ENCODE measurements at regions not wholly inside any gene's neighbourhood (a gene's known extent, or its start where the extent isn't known, plus 50 kb on each side); places are given as distances from the start of the nearest gene placed in this dataset.
A peak's percentile ranks its signal among the peaks of the same experiment; 100 is the strongest.
"Not testable (repeated sequence)": the region's sequence is repeated elsewhere in the genome, so short reads cannot be mapped to it uniquely, and the experiment has no call there.

DNA sequence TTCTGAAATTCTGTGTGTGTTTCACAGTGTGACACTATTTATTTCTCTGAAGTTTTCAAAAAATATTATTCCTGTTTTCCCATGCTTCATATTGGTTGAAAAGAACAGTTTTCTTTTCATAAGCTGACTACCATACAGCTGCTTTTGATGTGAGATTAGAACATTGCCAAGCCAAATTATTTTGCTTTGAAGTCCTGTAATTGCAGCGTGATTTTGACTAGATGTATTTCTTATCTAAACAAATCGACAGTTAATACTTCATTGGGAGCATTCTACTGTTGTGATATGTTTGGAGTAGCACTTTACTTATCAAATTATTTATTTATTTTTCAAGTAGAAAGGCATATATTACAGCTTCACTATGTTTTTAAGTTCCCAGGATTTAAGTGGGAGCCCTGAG, 132.0 kb downstream of the DACT1 start:
- peaks cover 52 to 66% of the 10 kb centered on the region in 2 donors for H3K4me1 ChIP-seq (replicated peaks in 1 of 2)

DNA sequence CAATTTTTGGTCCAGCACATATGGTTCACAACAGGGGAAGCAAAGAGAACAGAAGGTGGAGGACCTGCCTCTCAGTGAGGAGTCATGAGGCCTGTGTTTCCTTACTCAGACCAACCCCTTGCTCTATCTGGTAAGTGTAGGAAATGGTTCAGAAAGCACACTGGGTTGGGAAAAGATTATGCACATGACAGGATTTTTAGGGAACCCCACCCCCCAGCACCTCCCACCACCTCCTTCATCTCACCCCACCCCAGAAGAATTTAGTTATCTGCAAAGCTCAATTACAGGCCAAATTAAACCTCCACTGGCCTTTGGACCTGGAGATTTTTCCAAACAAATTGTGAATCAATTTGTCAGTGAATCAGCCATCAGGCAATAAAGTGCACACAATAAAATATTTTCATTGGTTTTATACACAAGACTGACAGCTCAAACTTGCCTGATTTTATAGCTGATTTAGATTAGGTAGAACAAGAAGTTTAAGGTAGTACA, 132.8 kb downstream of the DACT1 start:
- H3K4me3 ChIP-seq, result no peak overlapping the region
- in situ Hi-C loops (cut with MboI; ENCODE audit: low pct_unique_long_range_greater_than_20kb in 2 of 9, low sequenced_read_pairs in 9 of 9, unreplicated experiment in 9 of 9), result no loop called here
- ATAC-seq (replicated peaks in 6 of 8), result peak in 2 of 8 experiments; percentile 34 to 60
- H3K27ac ChIP-seq, result no peak overlapping the region
- peaks cover 45 to 59% of the 10 kb centered on the region in 2 donors for H3K4me1 ChIP-seq (replicated peaks in 1 of 2)

More for the DNA sequence above, 132.0 kb downstream of the DACT1 start:
- in situ Hi-C loops (cut with MboI; ENCODE audit: low pct_unique_long_range_greater_than_20kb in 2 of 9, low sequenced_read_pairs in 9 of 9, unreplicated experiment in 9 of 9), result no loop called here
- 0 to 83% (median 49%) methylated on average over 1 to 2 of the region's 2 CpGs for WGBS, 10 experiments
- Histone ChIP-seq H3K4me3 (no peak overlapping the region), H3K27ac (no peak overlapping the region)
- ATAC-seq (replicated peaks in 6 of 8), result no peak

- no peak for ATAC-seq (replicated peaks in 6 of 8)
- WGBS, 10 experiments, result 47 to 95% (median 70%) methylated on average over 2 to 6 of the region's 6 CpGs; no CpG with 5 or more reads in 1 of the 10 experiments
- Histone ChIP-seq H3K4me1 (replicated peaks in 1 of 2) (peaks cover 40 to 54% of the 10 kb centered on the region in 2 donors), H3K27ac (no peak overlapping the region), H3K4me3 (no peak overlapping the region)
- in situ Hi-C loops (cut with MboI; ENCODE audit: low pct_unique_long_range_greater_than_20kb in 2 of 9, low sequenced_read_pairs in 9 of 9, unreplicated experiment in 9 of 9), result no loop called here
Measured at GRCh38 chr14:58771016-58771415, 133.3 kb downstream of the DACT1 start.

DNA sequence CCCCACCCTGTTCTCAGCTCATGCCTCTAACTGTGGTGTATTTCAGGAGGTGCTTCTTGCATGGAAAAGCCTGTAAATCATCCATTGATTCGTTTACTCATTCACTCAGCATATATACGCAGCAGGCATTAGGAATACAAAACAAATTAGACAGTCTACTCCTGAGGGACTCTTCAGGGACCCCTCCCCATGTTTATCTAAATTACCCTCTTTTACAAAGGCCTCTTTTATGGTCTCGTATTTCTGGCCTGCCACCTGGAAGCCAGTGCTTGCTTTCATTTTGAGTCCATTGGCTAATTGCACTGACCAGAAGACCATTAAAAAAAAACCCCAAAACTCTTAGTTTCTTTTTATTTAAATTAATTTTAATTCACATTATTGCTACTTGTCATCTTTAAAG, 134.4 kb downstream of the DACT1 start:
- Histone ChIP-seq H3K4me3 (no peak overlapping the region), H3K4me1 (replicated peaks in 1 of 2) (peaks cover 41 to 50% of the 10 kb centered on the region in 2 donors), H3K27ac (no peak overlapping the region)
- peak in 2 of 8 experiments; percentile 19 to 41 for ATAC-seq (replicated peaks in 6 of 8)
- in situ Hi-C loops (cut with MboI; ENCODE audit: low pct_unique_long_range_greater_than_20kb in 2 of 9, low sequenced_read_pairs in 9 of 9, unreplicated experiment in 9 of 9), result no loop called here
- whole genome bisulfite sequencing, 10 experiments, result 0 to 100% (median 50%) methylated on average over 1 to 3 of the region's 3 CpGs; no CpG with 5 or more reads in 1 of the 10 experiments

DNA sequence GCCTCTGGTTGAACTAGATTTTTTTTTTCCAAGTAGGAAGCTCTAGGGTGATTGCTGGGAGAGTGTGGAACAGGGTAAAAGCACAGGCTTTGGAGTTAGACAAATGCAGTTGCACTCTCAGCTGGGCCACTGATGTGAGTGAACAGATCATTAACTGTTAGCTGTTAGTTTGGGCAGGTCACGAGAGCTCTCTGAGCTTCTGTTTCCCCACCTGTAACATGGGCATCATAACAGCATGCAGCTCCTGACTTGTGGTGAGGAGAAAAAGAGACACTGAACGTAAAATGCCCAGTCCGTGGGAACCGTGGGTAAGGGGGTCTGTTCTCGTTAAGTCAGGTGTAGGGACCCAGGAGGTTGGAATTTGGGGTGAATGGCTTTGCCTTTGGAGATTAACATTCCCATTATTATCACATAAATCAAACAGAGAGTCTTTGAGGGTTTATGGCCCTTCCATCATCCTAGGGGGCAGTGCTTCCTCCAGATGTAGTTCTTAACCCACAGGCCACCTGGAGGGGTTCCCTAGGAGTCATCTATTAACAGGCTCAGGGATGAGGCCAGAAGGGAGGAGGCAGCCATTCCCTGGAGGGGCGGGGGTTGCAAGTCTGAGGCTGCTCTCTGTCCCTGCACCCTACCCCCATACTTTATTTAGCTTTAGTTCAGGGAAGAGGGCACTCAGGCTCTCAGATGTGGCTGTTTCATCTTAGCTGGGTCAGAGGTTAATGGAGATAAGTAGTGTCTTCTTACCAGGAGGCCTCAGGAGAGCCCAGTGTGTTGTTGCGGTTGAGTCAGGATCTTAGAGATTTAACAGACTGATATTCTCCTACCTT, 135.2 kb downstream of the DACT1 start:
- peak in 5 of 8 experiments; percentile 31 to 74 (median 61) for ATAC-seq (replicated peaks in 6 of 8)
- no peak overlapping the region for H3K4me3 ChIP-seq
- in situ Hi-C loops (cut with MboI; ENCODE audit: low pct_unique_long_range_greater_than_20kb in 2 of 9, low sequenced_read_pairs in 9 of 9, unreplicated experiment in 9 of 9), result no loop called here
- no peak overlapping the region for H3K27ac ChIP-seq
- 19 to 100% (median 42%) methylated on average over 1 to 7 of the region's 7 CpGs; no CpG with 5 or more reads in 4 of the 10 experiments for WGBS, 10 experiments
- H3K4me1 ChIP-seq (replicated peaks in 1 of 2), result peaks cover 49 to 57% of the 10 kb centered on the region in 2 donors

GRCh38 chr14:58774531-58774930, 136.8 kb downstream of the DACT1 start:
- peaks cover 42 to 46% of the 10 kb centered on the region in 2 donors for H3K4me1 ChIP-seq (replicated peaks in 1 of 2)
- no peak for ATAC-seq (replicated peaks in 6 of 8)
- no peak overlapping the region for H3K4me3 ChIP-seq
- 0 to 100% (median 100%) methylated on average over 1 of the region's 1 CpG; no CpG with 5 or more reads in 5 of the 10 experiments for WGBS, 10 experiments
- in situ Hi-C loops (cut with MboI; ENCODE audit: low pct_unique_long_range_greater_than_20kb in 2 of 9, low sequenced_read_pairs in 9 of 9, unreplicated experiment in 9 of 9), result no loop called here
- H3K27ac ChIP-seq, result no peak overlapping the region

GRCh38 chr14:58775130-58775529, 137.4 kb downstream of the DACT1 start:
- in situ Hi-C loops (cut with MboI; ENCODE audit: low pct_unique_long_range_greater_than_20kb in 2 of 9, low sequenced_read_pairs in 9 of 9, unreplicated experiment in 9 of 9); H3K27ac ChIP-seq; H3K4me3 ChIP-seq; ATAC-seq (replicated peaks in 6 of 8): not testable (repeated sequence)
- peaks cover 39 to 40% of the 10 kb centered on the region in 2 donors for H3K4me1 ChIP-seq (replicated peaks in 1 of 2)
- WGBS, 10 experiments, result 0 to 96% (median 80%) methylated on average over 1 to 4 of the region's 4 CpGs; no CpG with 5 or more reads in 5 of the 10 experiments

DNA sequence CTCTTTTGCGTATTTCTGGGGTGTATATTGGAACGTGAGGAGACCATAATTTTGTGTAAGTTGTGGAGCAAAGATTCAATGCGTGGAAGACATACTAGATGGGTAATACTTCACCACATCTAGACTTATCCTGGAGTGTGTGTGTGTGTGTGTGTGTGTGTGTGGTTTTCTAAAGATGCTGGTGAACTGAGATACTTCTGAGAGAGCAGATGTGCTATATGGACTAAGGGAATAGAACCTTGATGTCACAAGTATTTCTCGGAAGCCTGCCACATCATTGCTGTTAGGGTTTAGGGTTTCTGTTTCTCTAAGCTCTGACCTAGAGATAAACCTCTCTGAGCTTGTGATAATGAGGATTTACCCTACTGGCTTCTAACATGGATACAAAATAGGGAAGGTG, 138.8 kb downstream of the DACT1 start:
- in situ Hi-C loops (cut with MboI; ENCODE audit: low pct_unique_long_range_greater_than_20kb in 2 of 9, low sequenced_read_pairs in 9 of 9, unreplicated experiment in 9 of 9), result no loop called here
- Histone ChIP-seq H3K4me3 (no peak overlapping the region), H3K4me1 (replicated peaks in 1 of 2) (peaks cover 33% of the 10 kb centered on the region in 2 donors), H3K27ac (no peak overlapping the region)
- ATAC-seq (replicated peaks in 6 of 8), result no peak
- 40 to 100% (median 82%) methylated on average over 1 of the region's 4 CpGs; no CpG with 5 or more reads in 6 of the 10 experiments for WGBS, 10 experiments

DNA sequence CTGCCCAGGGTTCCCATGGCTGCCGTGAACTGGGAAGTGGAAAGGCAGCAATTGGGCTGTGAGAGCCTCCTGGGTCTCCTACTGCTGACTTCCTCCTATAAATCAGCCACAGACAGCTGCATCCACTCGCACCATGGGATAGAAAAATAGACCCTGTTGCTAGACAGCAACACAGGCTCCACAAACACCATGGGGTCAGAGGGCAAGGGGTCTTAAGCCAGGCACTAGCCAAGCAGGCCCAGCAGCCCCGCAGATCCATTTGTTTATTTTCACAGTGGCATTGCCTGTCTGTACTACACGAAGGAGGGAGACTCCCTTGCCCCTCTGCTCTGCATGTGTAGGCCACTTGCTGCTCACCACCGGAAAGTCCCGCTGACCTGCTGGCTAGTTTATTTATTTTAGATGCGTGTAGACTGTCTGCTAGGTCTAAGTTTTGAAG, 139.8 kb downstream of the DACT1 start:
- in situ Hi-C loops (cut with MboI; ENCODE audit: low pct_unique_long_range_greater_than_20kb in 2 of 9, low sequenced_read_pairs in 9 of 9, unreplicated experiment in 9 of 9), result no loop called here
- Histone ChIP-seq H3K4me3 (no peak overlapping the region), H3K4me1 (replicated peaks in 1 of 2) (peaks cover 23 to 24% of the 10 kb centered on the region in 2 donors), H3K27ac (no peak overlapping the region)
- peak in 5 of 8 experiments; percentile 63 to 83 (median 66) for ATAC-seq (replicated peaks in 6 of 8)
- 0 to 83% (median 40%) methylated on average over 1 to 6 of the region's 7 CpGs; no CpG with 5 or more reads in 5 of the 10 experiments for WGBS, 10 experiments

GRCh38 chr14:58778202-58778601, 140.4 kb downstream of the DACT1 start:
- no peak overlapping the region for H3K27ac ChIP-seq
- no peak overlapping the region for H3K4me3 ChIP-seq
- no peak for ATAC-seq (replicated peaks in 6 of 8)
- 70 to 96% (median 90%) methylated on average over 3 of the region's 3 CpGs; no CpG with 5 or more reads in 3 of the 10 experiments for WGBS, 10 experiments
- in situ Hi-C loops (cut with MboI; ENCODE audit: low pct_unique_long_range_greater_than_20kb in 2 of 9, low sequenced_read_pairs in 9 of 9, unreplicated experiment in 9 of 9), result no loop called here
- peaks cover 17 to 18% of the 10 kb centered on the region in 2 donors for H3K4me1 ChIP-seq (replicated peaks in 1 of 2)

- Histone ChIP-seq H3K4me1 (replicated peaks in 1 of 2) (peaks cover 9 to 11% of the 10 kb centered on the region in 2 donors), H3K27ac (no peak overlapping the region), H3K4me3 (no peak overlapping the region)
- in situ Hi-C loops (cut with MboI; ENCODE audit: low pct_unique_long_range_greater_than_20kb in 2 of 9, low sequenced_read_pairs in 9 of 9, unreplicated experiment in 9 of 9), result no loop called here
- 7 to 100% (median 67%) methylated on average over 1 to 2 of the region's 2 CpGs; no CpG with 5 or more reads in 2 of the 10 experiments for WGBS, 10 experiments
- ATAC-seq (replicated peaks in 6 of 8), result no peak
Measured at GRCh38 chr14:58779376-58779775, 141.6 kb downstream of the DACT1 start.

GRCh38 chr14:58780185-58780584, 142.4 kb downstream of the DACT1 start:
- 71 to 100% (median 92%) methylated on average over 2 to 5 of the region's 5 CpGs; no CpG with 5 or more reads in 2 of the 10 experiments for WGBS, 10 experiments
- in situ Hi-C loops (cut with MboI; ENCODE audit: low pct_unique_long_range_greater_than_20kb in 2 of 9, low sequenced_read_pairs in 9 of 9, unreplicated experiment in 9 of 9), result no loop called here
- no peak overlapping the region for H3K4me3 ChIP-seq

GRCh38 chr14:58780605-58781004, 142.8 kb downstream of the DACT1 start:
- in situ Hi-C loops (cut with MboI; ENCODE audit: low pct_unique_long_range_greater_than_20kb in 2 of 9, low sequenced_read_pairs in 9 of 9, unreplicated experiment in 9 of 9), result no loop called here
- Histone ChIP-seq H3K4me1 (replicated peaks in 1 of 2) (peaks cover 9 to 11% of the 10 kb centered on the region in 2 donors), H3K4me3 (no peak overlapping the region), H3K27ac (no peak overlapping the region)
- no peak for ATAC-seq (replicated peaks in 6 of 8)
- 67 to 91% (median 80%) methylated on average over 1 to 4 of the region's 6 CpGs; no CpG with 5 or more reads in 5 of the 10 experiments for WGBS, 10 experiments

More at GRCh38 chr14:58780185-58780584, 142.4 kb downstream of the DACT1 start:
- H3K27ac ChIP-seq, result no peak overlapping the region
- no peak for ATAC-seq (replicated peaks in 6 of 8)
- H3K4me1 ChIP-seq (replicated peaks in 1 of 2), result peaks cover 9 to 11% of the 10 kb centered on the region in 2 donors
